Trophoblast cell (in vitro differentiated cells and primary cell): ENCODE measurements at regions not wholly inside any gene's neighbourhood (a gene's known extent, or its start where the extent isn't known, plus 50 kb on each side); places are given as distances from the start of the nearest gene placed in this dataset.

Experiments
- DNase-seq, 2 donors: peaks; one replicate each; pipeline ENCODE4 v3.0.0-alpha.2; 2016
- H2AFZ ChIP-seq: 2 replicates; pipeline ENCODE4 v1.6.1; 2013; ENCODE audit warnings: low read length, moderate library complexity, mild to moderate bottlenecking; ENCODE audit not compliant: insufficient read depth, poor library complexity
- H2AK5ac ChIP-seq: 2 replicates; pipeline ENCODE4 v1.6.1; 2013; ENCODE audit warnings: mild to moderate bottlenecking, low read length
- H2BK120ac ChIP-seq: 2 replicates; pipeline ENCODE4 v1.6.1; 2013; ENCODE audit warnings: low read length, mild to moderate bottlenecking, moderate library complexity; ENCODE audit not compliant: insufficient read depth, poor library complexity
- H2BK12ac ChIP-seq: 2 replicates; pipeline ENCODE4 v1.6.1; 2013; ENCODE audit warnings: mild to moderate bottlenecking, low read length, moderate library complexity
- H2BK5ac ChIP-seq: 2 replicates; pipeline ENCODE4 v1.6.1; 2013; ENCODE audit warnings: low read length, low read depth, moderate library complexity, mild to moderate bottlenecking; ENCODE audit not compliant: poor library complexity
- H3K14ac ChIP-seq: 2 replicates; pipeline ENCODE4 v1.6.1; 2013; ENCODE audit warnings: mild to moderate bottlenecking, low read length
- H3K18ac ChIP-seq: 2 replicates; pipeline ENCODE4 v1.6.1; 2013; ENCODE audit warnings: mild to moderate bottlenecking, low read length
- H3K23ac ChIP-seq: 2 replicates; pipeline ENCODE4 v1.6.1; 2013; ENCODE audit warnings: low read length
- H3K27ac ChIP-seq: 2 replicates; pipeline ENCODE4 v1.5.1; 2013; ENCODE audit warnings: low read depth, mild to moderate bottlenecking, inconsistent platforms, low read length, moderate library complexity
- H3K27me3 ChIP-seq: 2 replicates; pipeline ENCODE4 v1.6.1; 2013; ENCODE audit warnings: inconsistent platforms, mild to moderate bottlenecking, low read length, moderate library complexity; ENCODE audit not compliant: insufficient read depth
- H3K36me3 ChIP-seq, 2 experiments: 1 replicate in 1 of 2; 2 replicates in 1 of 2; pipeline ENCODE4 v1.6.1; 2013; ENCODE audit warnings: low read length in 2 of 2, mild to moderate bottlenecking in 2 of 2, moderate library complexity in 1 of 2; ENCODE audit not compliant: insufficient read depth in 2 of 2, control insufficient read depth in 1 of 2
- H3K4ac ChIP-seq: 2 replicates; pipeline ENCODE4 v1.6.1; 2013; ENCODE audit warnings: low read depth, mild to moderate bottlenecking, low read length, moderate library complexity
- H3K4me1 ChIP-seq, 2 experiments: 1 replicate in 1 of 2; 2 replicates in 1 of 2; pipeline ENCODE4 v1.6.1; 2013; ENCODE audit warnings: low read length in 2 of 2, mild to moderate bottlenecking in 2 of 2, moderate library complexity in 1 of 2; ENCODE audit not compliant: insufficient read depth in 2 of 2, control insufficient read depth in 1 of 2
- H3K4me2 ChIP-seq: 2 replicates; pipeline ENCODE4 v1.6.1; 2013; ENCODE audit warnings: inconsistent platforms, mild to moderate bottlenecking, low read length, moderate library complexity
- H3K4me3 ChIP-seq: 2 replicates; pipeline ENCODE4 v1.5.1; 2013; ENCODE audit warnings: mild to moderate bottlenecking, low read depth, low read length, inconsistent platforms
- H3K79me1 ChIP-seq: one replicate; pipeline ENCODE4 v1.6.1; 2013; ENCODE audit warnings: low read length
- H3K79me2 ChIP-seq: 2 replicates; pipeline ENCODE4 v1.6.1; 2013; ENCODE audit warnings: low read length, mild to moderate bottlenecking; ENCODE audit not compliant: control insufficient read depth, insufficient read depth, poor library complexity
- H3K9ac ChIP-seq: 2 replicates; pipeline ENCODE4 v1.6.1; 2013; ENCODE audit warnings: mild to moderate bottlenecking, low read length
- H3K9me3 ChIP-seq: 2 replicates; pipeline ENCODE4 v1.6.1; 2013; ENCODE audit warnings: low read depth, mild to moderate bottlenecking, control low read depth, inconsistent platforms, low read length; ENCODE audit not compliant: insufficient read depth
- H4K12ac ChIP-seq: 2 replicates; pipeline ENCODE4 v1.6.1; 2013; ENCODE audit warnings: low read depth, mild to moderate bottlenecking, low read length, moderate library complexity
- H4K8ac ChIP-seq: 2 replicates; pipeline ENCODE4 v1.6.1; 2013; ENCODE audit warnings: low read depth, mild to moderate bottlenecking, low read length, moderate library complexity
- H4K91ac ChIP-seq: one replicate; pipeline ENCODE4 v1.6.1; 2013; ENCODE audit warnings: low read depth, mild to moderate bottlenecking, low read length, moderate library complexity
- WGBS: extraction: QIAGEN DNeasy Blood & Tissue Kit; methylation state at CpG from one replicate; pipeline ENCODE4 v1.1.7; 2013; ENCODE audit warnings: missing lambda C conversion rate; ENCODE audit not compliant: insufficient read length, insufficient coverage; ENCODE audit errors: extremely low coverage; 5-methylcytosine and 5-hydroxymethylcytosine counted together

DNA sequence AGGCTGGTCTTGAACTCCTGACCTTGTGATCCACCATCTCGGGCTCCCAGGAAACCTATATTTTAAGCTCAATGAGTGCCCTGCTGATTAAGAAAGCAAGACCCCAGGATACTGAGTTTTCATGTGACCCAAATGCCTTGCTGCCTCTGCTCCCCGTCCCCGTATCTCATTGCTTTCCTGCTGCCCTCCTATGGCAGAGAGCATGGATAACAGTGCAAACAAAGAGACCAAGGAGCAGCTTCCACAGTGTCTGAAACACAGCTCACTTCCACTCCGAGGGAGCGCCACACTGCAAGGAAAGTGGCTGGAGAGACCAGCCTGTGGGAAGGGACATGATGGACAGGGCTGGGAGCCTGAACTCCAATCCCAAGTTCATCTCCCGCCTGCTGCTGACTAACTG is 246.8 kb downstream of the TMEM182 start:
- Histone ChIP-seq H3K9ac (no peak overlapping the region), H3K23ac (no peak overlapping the region), H3K79me1 (no peaks in the 10 kb centered on the region), H3K27me3 (no peaks in the 10 kb centered on the region), H2BK5ac (no peak overlapping the region), H2AK5ac (no peak overlapping the region), H3K18ac (no peak overlapping the region), H3K4me1 (no peaks in the 10 kb centered on the region), H3K4ac (no peak overlapping the region), H2AFZ (no peak overlapping the region), H3K4me3 (no peak overlapping the region), H4K91ac (no peak overlapping the region), H3K27ac (no peak overlapping the region), H2BK120ac (no peak overlapping the region), H2BK12ac (no peak overlapping the region), H3K36me3 (no peaks in the 10 kb centered on the region), H4K8ac (no peak overlapping the region), H3K79me2 (no peaks in the 10 kb centered on the region), H3K14ac (no peak overlapping the region), H4K12ac (no peak overlapping the region), H3K9me3 (no peaks in the 10 kb centered on the region), H3K4me2 (no peak overlapping the region)
- WGBS = no CpG with 5 or more reads among the region's 6 CpGs
- DNase-seq = no peak

DNA sequence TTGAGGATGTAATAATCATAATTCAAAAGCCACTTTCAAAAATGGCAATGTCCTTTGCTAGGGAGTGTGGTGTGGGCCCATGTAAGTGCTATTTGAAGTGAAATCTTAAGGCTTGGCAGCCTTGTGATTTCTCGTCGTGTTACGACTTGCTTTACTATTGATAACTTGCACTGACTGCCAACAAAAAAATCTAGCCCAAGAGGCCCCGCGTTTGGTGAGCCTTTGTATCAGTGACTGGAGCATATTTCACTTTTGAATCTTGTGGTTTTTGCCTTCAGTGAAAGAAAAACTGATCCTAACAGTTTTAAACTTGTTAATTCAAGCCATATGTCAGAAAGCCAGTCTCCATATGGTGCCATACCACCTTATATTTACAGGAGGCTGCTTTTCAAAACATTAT is 248.0 kb downstream of the TMEM182 start:
- Histone ChIP-seq H2AK5ac (no peak overlapping the region), H3K4me1 (no peaks in the 10 kb centered on the region), H3K18ac (no peak overlapping the region), H3K4ac (no peak overlapping the region), H2BK12ac (no peak overlapping the region), H3K79me1 (no peaks in the 10 kb centered on the region), H2BK5ac (no peak overlapping the region), H2BK120ac (no peak overlapping the region), H3K27me3 (no peaks in the 10 kb centered on the region), H3K9me3 (no peaks in the 10 kb centered on the region), H3K4me3 (no peak overlapping the region), H3K27ac (no peak overlapping the region), H3K4me2 (no peak overlapping the region), H3K9ac (no peak overlapping the region), H3K79me2 (no peaks in the 10 kb centered on the region), H4K91ac (no peak overlapping the region), H3K14ac (no peak overlapping the region), H4K12ac (no peak overlapping the region), H3K23ac (no peak overlapping the region), H4K8ac (no peak overlapping the region), H3K36me3 (no peaks in the 10 kb centered on the region), H2AFZ (no peak overlapping the region)
- no CpG with 5 or more reads among the region's 5 CpGs for WGBS
- DNase-seq = no peak

GRCh38 chr2:103010306-103010705 is 248.5 kb downstream of the TMEM182 start:
- no peak overlapping the region for H2AK5ac ChIP-seq
- no peak overlapping the region for H3K27ac ChIP-seq
- H3K36me3 ChIP-seq = no peaks in the 10 kb centered on the region
- DNase-seq = no peak
- no peaks in the 10 kb centered on the region for H3K9me3 ChIP-seq
- no peak overlapping the region for H3K4ac ChIP-seq
- H3K27me3 ChIP-seq = no peaks in the 10 kb centered on the region
- no peak overlapping the region for H4K12ac ChIP-seq
- H3K4me2 ChIP-seq = no peak overlapping the region
- whole genome bisulfite sequencing = no CpG with 5 or more reads among the region's 6 CpGs
- no peak overlapping the region for H3K9ac ChIP-seq
- H4K8ac ChIP-seq = no peak overlapping the region
- no peak overlapping the region for H3K23ac ChIP-seq
- no peak overlapping the region for H3K4me3 ChIP-seq
- H2AFZ ChIP-seq = no peak overlapping the region
- no peak overlapping the region for H3K18ac ChIP-seq
- H4K91ac ChIP-seq = no peak overlapping the region
- no peak overlapping the region for H2BK12ac ChIP-seq
- no peak overlapping the region for H3K14ac ChIP-seq
- H3K79me2 ChIP-seq = no peaks in the 10 kb centered on the region
- no peak overlapping the region for H2BK5ac ChIP-seq
- no peaks in the 10 kb centered on the region for H3K79me1 ChIP-seq
- H2BK120ac ChIP-seq = no peak overlapping the region
- no peaks in the 10 kb centered on the region for H3K4me1 ChIP-seq

GRCh38 chr2:103010751-103011150 is 248.9 kb downstream of the TMEM182 start:
- no peak overlapping the region for H2AK5ac ChIP-seq
- H3K14ac ChIP-seq = no peak overlapping the region
- no peak overlapping the region for H3K4me3 ChIP-seq
- no peaks in the 10 kb centered on the region for H3K4me1 ChIP-seq
- no peaks in the 10 kb centered on the region for H3K36me3 ChIP-seq
- no peak overlapping the region for H2BK12ac ChIP-seq
- H3K4me2 ChIP-seq = no peak overlapping the region
- H2BK5ac ChIP-seq = no peak overlapping the region
- H4K12ac ChIP-seq = no peak overlapping the region
- no peak overlapping the region for H4K8ac ChIP-seq
- no peaks in the 10 kb centered on the region for H3K79me1 ChIP-seq
- no peak overlapping the region for H3K23ac ChIP-seq
- H3K4ac ChIP-seq = no peak overlapping the region
- no peak overlapping the region for H2BK120ac ChIP-seq
- no peak overlapping the region for H3K27ac ChIP-seq
- H3K27me3 ChIP-seq = no peaks in the 10 kb centered on the region
- no peak for DNase-seq
- H3K79me2 ChIP-seq = no peaks in the 10 kb centered on the region
- no peak overlapping the region for H2AFZ ChIP-seq
- H3K9ac ChIP-seq = no peak overlapping the region
- no CpG with 5 or more reads among the region's 10 CpGs for WGBS
- no peak overlapping the region for H4K91ac ChIP-seq
- no peaks in the 10 kb centered on the region for H3K9me3 ChIP-seq
- H3K18ac ChIP-seq = no peak overlapping the region
